ENCODE measurements at regions not wholly inside any gene's neighbourhood (a gene's known extent, or its start where the extent isn't known, plus 50 kb on each side); places are given as distances from the start of the nearest gene placed in this dataset.
A peak's percentile ranks its signal among the peaks of the same experiment; 100 is the strongest.

- no peak for DNase-seq
Measured at GRCh38 chr16:72262711-72263110, 90.8 kb upstream of the PMFBP1 start.

GRCh38 chr16:72261127-72261526 lies 89.2 kb upstream of the PMFBP1 start:
- DNase-seq, result no peak

GRCh38 chr16:72256398-72257066 lies 84.6 kb upstream of the PMFBP1 start:
- no peak for DNase-seq

- no peak for DNase-seq
Measured at GRCh38 chr16:72255786-72256185, 83.8 kb upstream of the PMFBP1 start.

- no peak for DNase-seq
Measured at GRCh38 chr16:72247821-72248253, 75.9 kb upstream of the PMFBP1 start.

GRCh38 chr16:72246423-72246822 lies 74.5 kb upstream of the PMFBP1 start:
- no peak for DNase-seq

- DNase-seq, result no peak
Measured at GRCh38 chr16:72244853-72245252, 72.9 kb upstream of the PMFBP1 start.

GRCh38 chr16:72243621-72244020 lies 71.7 kb upstream of the PMFBP1 start:
- DNase-seq, result no peak

- DNase-seq, result no peak
Measured at GRCh38 chr16:72242757-72243156, 70.8 kb upstream of the PMFBP1 start.

- peak; percentile 63 for DNase-seq
Measured at GRCh38 chr16:72241930-72242329, 70.0 kb upstream of the PMFBP1 start.

GRCh38 chr16:72241008-72241407 lies 69.1 kb upstream of the PMFBP1 start:
- DNase-seq, result no peak

GRCh38 chr16:72240466-72240865 lies 68.5 kb upstream of the PMFBP1 start:
- no peak for DNase-seq

GRCh38 chr16:72236866-72237265 lies 64.9 kb upstream of the PMFBP1 start:
- DNase-seq, result no peak

- no peak for DNase-seq
Measured at GRCh38 chr16:72234387-72234786, 62.4 kb upstream of the PMFBP1 start.

- DNase-seq, result no peak
Measured at GRCh38 chr16:72228014-72228413, 56.1 kb upstream of the PMFBP1 start.

GRCh38 chr16:72226136-72226535 lies 54.2 kb upstream of the PMFBP1 start:
- DNase-seq, result no peak

- DNase-seq, result no peak
Measured at GRCh38 chr16:72224260-72224768, 52.4 kb upstream of the PMFBP1 start.

GRCh38 chr16:72222503-72222902 lies 50.5 kb upstream of the PMFBP1 start:
- no peak for DNase-seq

All from islet precursor cell (in vitro differentiated cells).